ENCODE measurements at regions not wholly inside any gene's neighbourhood (a gene's known extent, or its start where the extent isn't known, plus 50 kb on each side); places are given as distances from the start of the nearest gene placed in this dataset.

GRCh38 chr18:2096551-2096950, 474.8 kb downstream of the METTL4 start:
- TF ChIP-seq, protein P1, sequence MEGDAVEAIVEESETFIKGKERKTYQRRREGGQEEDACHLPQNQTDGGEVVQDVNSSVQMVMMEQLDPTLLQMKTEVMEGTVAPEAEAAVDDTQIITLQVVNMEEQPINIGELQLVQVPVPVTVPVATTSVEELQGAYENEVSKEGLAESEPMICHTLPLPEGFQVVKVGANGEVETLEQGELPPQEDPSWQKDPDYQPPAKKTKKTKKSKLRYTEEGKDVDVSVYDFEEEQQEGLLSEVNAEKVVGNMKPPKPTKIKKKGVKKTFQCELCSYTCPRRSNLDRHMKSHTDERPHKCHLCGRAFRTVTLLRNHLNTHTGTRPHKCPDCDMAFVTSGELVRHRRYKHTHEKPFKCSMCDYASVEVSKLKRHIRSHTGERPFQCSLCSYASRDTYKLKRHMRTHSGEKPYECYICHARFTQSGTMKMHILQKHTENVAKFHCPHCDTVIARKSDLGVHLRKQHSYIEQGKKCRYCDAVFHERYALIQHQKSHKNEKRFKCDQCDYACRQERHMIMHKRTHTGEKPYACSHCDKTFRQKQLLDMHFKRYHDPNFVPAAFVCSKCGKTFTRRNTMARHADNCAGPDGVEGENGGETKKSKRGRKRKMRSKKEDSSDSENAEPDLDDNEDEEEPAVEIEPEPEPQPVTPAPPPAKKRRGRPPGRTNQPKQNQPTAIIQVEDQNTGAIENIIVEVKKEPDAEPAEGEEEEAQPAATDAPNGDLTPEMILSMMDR (IDR thresholded peaks at IDR 0.05), result no peak
- TF ChIP-seq POLR2A (IDR thresholded peaks at IDR 0.05) (no peak), EP300 (IDR thresholded peaks at IDR 0.05) (no peak), POLR2AphosphoS5 (IDR thresholded peaks at IDR 0.05) (no peak)

All from sigmoid colon (tissue), 4 donors.